GM23248 (cell line): ENCODE measurements at regions not wholly inside any gene's neighbourhood (a gene's known extent, or its start where the extent isn't known, plus 50 kb on each side); places are given as distances from the start of the nearest gene placed in this dataset.

Experiments
- DNase-seq: peaks from one replicate; pipeline ENCODE4 v3.0.0-alpha.2; 2015
- H2AFZ ChIP-seq: fragments of 200-600 bp; sonication (generic); 2 replicates; pipeline ENCODE4 v1.6.1; 2016; ENCODE audit warnings: antibody characterized with exemption
- H3F3A ChIP-seq: fragments of 200-600 bp; sonication (generic); 2 replicates; pipeline ENCODE4 v1.6.1; 2016; ENCODE audit warnings: mild to moderate bottlenecking, antibody characterized with exemption, mixed run types; ENCODE audit not compliant: insufficient read depth
- H3K27ac ChIP-seq: fragments of 200-600 bp; sonication (generic); 2 replicates; pipeline ENCODE4 v1.5.1; 2016; ENCODE audit warnings: mild to moderate bottlenecking
- H3K27me3 ChIP-seq: fragments of 200-600 bp; sonication (generic); replicated peaks from 2 replicates; pipeline ENCODE4 v1.6.1; 2016; ENCODE audit warnings: mild to moderate bottlenecking; ENCODE audit not compliant: insufficient read depth
- H3K36me3 ChIP-seq: fragments of 200-600 bp; sonication (generic); 2 replicates; pipeline ENCODE4 v1.6.1; 2016; ENCODE audit warnings: low read depth, mild to moderate bottlenecking
- H3K4me1 ChIP-seq: fragments of 200-600 bp; sonication (generic); 2 replicates; pipeline ENCODE4 v1.6.1; 2016; ENCODE audit warnings: mild to moderate bottlenecking; ENCODE audit not compliant: insufficient read depth
- H3K4me2 ChIP-seq: fragments of 200-600 bp; sonication (generic); one replicate; pipeline ENCODE4 v1.6.1; 2016; ENCODE audit warnings: mild to moderate bottlenecking; ENCODE audit not compliant: unreplicated experiment
- H3K4me3 ChIP-seq: fragments of 200-600 bp; sonication (generic); 2 replicates; pipeline ENCODE4 v1.5.1; 2016; ENCODE audit warnings: mild to moderate bottlenecking
- H3K79me2 ChIP-seq: fragments of 200-600 bp; sonication (generic); 2 replicates; pipeline ENCODE4 v1.6.1; 2016; ENCODE audit warnings: mild to moderate bottlenecking; ENCODE audit not compliant: insufficient read depth
- H3K9ac ChIP-seq: fragments of 200-600 bp; sonication (generic); 2 replicates; pipeline ENCODE4 v1.6.1; 2016; ENCODE audit warnings: mild to moderate bottlenecking
- H3K9me2 ChIP-seq: fragments of 200-600 bp; sonication (generic); 2 replicates; pipeline ENCODE4 v1.6.1; 2016; ENCODE audit warnings: mixed run types, mild to moderate bottlenecking, moderate library complexity; ENCODE audit not compliant: insufficient read depth
- H3K9me3 ChIP-seq: fragments of 200-600 bp; sonication (generic); one replicate; pipeline ENCODE4 v1.6.1; 2017; ENCODE audit warnings: low read depth
- H4K20me1 ChIP-seq: fragments of 200-600 bp; sonication (generic); 2 replicates; pipeline ENCODE4 v1.6.0; 2016; ENCODE audit not compliant: insufficient read depth
- EZH2 ChIP-seq: fragments of 200-600 bp; sonication (generic); IDR thresholded peaks from 2 replicates; pipeline ENCODE4 v1.6.1; 2018; ENCODE audit warnings: antibody characterized with exemption, mild to moderate bottlenecking; ENCODE audit not compliant: insufficient read depth, poor library complexity, severe bottlenecking
- EZH2phosphoT487 ChIP-seq: fragments of 200-600 bp; sonication (generic); IDR thresholded peaks from 2 replicates; pipeline ENCODE4 v1.6.1; 2018; ENCODE audit warnings: antibody characterized with exemption, moderate library complexity, mild to moderate bottlenecking, low read depth; ENCODE audit not compliant: insufficient read depth
- WGBS, 2 experiments: methylation state at CpG; one replicate each; pipeline ENCODE4 v1.1.6; 2015 to 2017; ENCODE audit warnings: low lambda C conversion rate in 2 of 2, low coverage in 1 of 2; ENCODE audit errors: missing lambda C conversion rate in 2 of 2; 5-methylcytosine and 5-hydroxymethylcytosine counted together
- in situ Hi-C: fragments of 300-500 bp; cut with MboI; formaldehyde crosslinking; loops from 2 replicates; pipeline ENCODE4 v1.15.0; 2020

GRCh38 chr2:204172145-204172600 is 235.6 kb downstream of the ICOS start:
- Histone ChIP-seq H4K20me1 (no peaks in the 10 kb centered on the region), H3K9ac (no peak overlapping the region), H3K36me3 (no peaks in the 10 kb centered on the region), H3K4me3 (no peak overlapping the region), H2AFZ (no peak overlapping the region), H3K9me2 (no peaks in the 10 kb centered on the region), H3F3A (no peaks in the 10 kb centered on the region), H3K9me3 (no peaks in the 10 kb centered on the region), H3K27me3 (no peaks in the 10 kb centered on the region; the same call in none of the 2 replicates), H3K27ac (no peak overlapping the region), H3K4me2 (no peak overlapping the region), H3K79me2 (no peaks in the 10 kb centered on the region), H3K4me1 (no peaks in the 10 kb centered on the region)
- TF ChIP-seq EZH2 (no peak), EZH2phosphoT487 (no peak)
- WGBS, 2 experiments: 43 to 49% methylated on average over 7 of the region's 7 CpGs
- in situ Hi-C loops: no loop called here
- no peak for DNase-seq

GRCh38 chr2:204174034-204174433 is 237.5 kb downstream of the ICOS start:
- Histone ChIP-seq H3K27me3 (no peaks in the 10 kb centered on the region; the same call in none of the 2 replicates), H3K4me1 (no peaks in the 10 kb centered on the region), H3K9me3 (no peaks in the 10 kb centered on the region), H3K9me2 (no peaks in the 10 kb centered on the region), H3K79me2 (no peaks in the 10 kb centered on the region), H3K36me3 (no peaks in the 10 kb centered on the region), H4K20me1 (no peaks in the 10 kb centered on the region), H2AFZ (no peak overlapping the region), H3K27ac (no peak overlapping the region), H3K4me2 (no peak overlapping the region), H3K9ac (no peak overlapping the region), H3K4me3 (no peak overlapping the region), H3F3A (no peaks in the 10 kb centered on the region)
- in situ Hi-C loops: no loop called here
- DNase-seq: no peak
- 17 to 21% methylated on average over 2 of the region's 2 CpGs for WGBS, 2 experiments
- TF ChIP-seq EZH2 (no peak), EZH2phosphoT487 (no peak)

- Histone ChIP-seq H3K9me2 (no peaks in the 10 kb centered on the region), H3K27me3 (no peaks in the 10 kb centered on the region; the same call in none of the 2 replicates), H3K4me2 (no peak overlapping the region), H3K79me2 (no peaks in the 10 kb centered on the region), H3K4me3 (no peak overlapping the region), H3K4me1 (no peaks in the 10 kb centered on the region), H3F3A (no peaks in the 10 kb centered on the region), H2AFZ (no peak overlapping the region), H3K9ac (no peak overlapping the region), H4K20me1 (no peaks in the 10 kb centered on the region), H3K36me3 (no peaks in the 10 kb centered on the region), H3K9me3 (no peaks in the 10 kb centered on the region), H3K27ac (no peak overlapping the region)
- WGBS, 2 experiments: 44 to 45% methylated on average over 4 of the region's 4 CpGs
- no peak for DNase-seq
- TF ChIP-seq EZH2 (no peak), EZH2phosphoT487 (no peak)
- in situ Hi-C loops: no loop called here
Measured at GRCh38 chr2:204175552-204176271, 239.1 kb downstream of the ICOS start.

GRCh38 chr2:204176306-204176705 is 239.7 kb downstream of the ICOS start:
- TF ChIP-seq EZH2phosphoT487 (no peak), EZH2 (no peak)
- H3K4me1 ChIP-seq: no peaks in the 10 kb centered on the region
- no peaks in the 10 kb centered on the region for H3K79me2 ChIP-seq
- H3K4me2 ChIP-seq: no peak overlapping the region
- no peaks in the 10 kb centered on the region for H3K9me3 ChIP-seq
- H3K9me2 ChIP-seq: no peaks in the 10 kb centered on the region
- 68 to 78% methylated on average over 1 of the region's 1 CpG for WGBS, 2 experiments
- no peak overlapping the region for H2AFZ ChIP-seq
- DNase-seq: no peak
- H3K27me3 ChIP-seq: no peaks in the 10 kb centered on the region; the same call in none of the 2 replicates
- no peaks in the 10 kb centered on the region for H4K20me1 ChIP-seq
- in situ Hi-C loops: no loop called here
- no peaks in the 10 kb centered on the region for H3K36me3 ChIP-seq
- no peak overlapping the region for H3K27ac ChIP-seq
- H3K4me3 ChIP-seq: no peak overlapping the region
- no peak overlapping the region for H3K9ac ChIP-seq
- H3F3A ChIP-seq: no peaks in the 10 kb centered on the region
